Stimulated activated CD4-positive, alpha-beta T cell treated with anti-CD3 and anti-CD28 coated beads, Interleukin-2, amount 100 ng/mL, for 4 hours (primary cell): ENCODE measurements at regions not wholly inside any gene's neighbourhood (a gene's known extent, or its start where the extent isn't known, plus 50 kb on each side); places are given as distances from the start of the nearest gene placed in this dataset.
"Not testable (repeated sequence)": the region's sequence is repeated elsewhere in the genome, so short reads cannot be mapped to it uniquely, and the experiment has no call there.

Experiments
- DNase-seq: peaks from one replicate; pipeline ENCODE4 v3.0.0-alpha.2; 2020; ENCODE audit warnings: low read depth

DNA sequence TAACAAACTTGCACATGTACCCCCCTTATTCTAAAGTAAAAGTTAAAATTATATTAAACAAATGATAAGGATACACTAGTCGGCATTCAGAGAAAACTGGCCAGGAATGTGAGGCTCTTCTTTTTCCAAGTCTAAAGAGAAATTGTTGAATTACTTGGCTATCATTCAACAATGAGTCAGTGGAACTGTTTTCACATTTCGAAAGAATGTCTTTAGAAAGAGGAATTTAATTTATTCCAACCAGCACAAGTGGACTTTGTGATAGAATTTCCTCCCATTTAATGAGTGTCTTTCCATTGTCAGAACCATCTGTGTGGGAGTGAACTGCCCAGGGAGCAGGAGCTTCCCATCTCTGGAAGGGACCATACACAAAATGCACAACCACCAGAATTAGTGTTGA, 792.2 kb downstream of the EPHA4 start:
- no peak for DNase-seq

DNA sequence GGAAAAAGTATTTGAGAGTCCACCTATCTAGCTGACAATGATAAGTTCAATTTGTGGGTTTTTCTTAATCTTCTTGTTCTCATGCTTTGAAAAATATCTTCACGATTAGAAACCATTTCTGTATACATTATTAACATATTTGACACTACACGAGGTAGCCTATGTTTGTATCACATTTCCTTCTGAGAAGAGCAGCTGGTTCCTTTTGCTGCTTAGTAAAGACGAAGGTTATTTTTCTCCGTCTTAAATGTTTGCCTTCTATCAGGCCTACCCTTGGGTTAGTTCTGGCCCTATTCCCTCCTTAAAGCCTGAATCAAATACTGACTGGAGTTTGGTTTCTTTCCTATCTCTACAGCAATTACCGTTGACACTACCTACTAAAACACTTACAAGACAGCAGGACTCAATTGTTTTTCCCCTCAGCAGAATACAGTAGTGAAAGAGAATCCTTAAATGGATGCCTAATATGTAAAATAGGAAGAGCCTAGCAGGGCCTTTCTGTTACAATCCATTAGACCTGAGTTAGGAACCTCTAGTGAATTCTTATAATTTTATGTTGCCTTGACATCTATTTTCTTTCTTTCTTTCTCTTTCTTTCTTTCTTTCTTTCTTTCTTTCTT, 790.4 kb downstream of the EPHA4 start:
- DNase-seq = no peak

DNA sequence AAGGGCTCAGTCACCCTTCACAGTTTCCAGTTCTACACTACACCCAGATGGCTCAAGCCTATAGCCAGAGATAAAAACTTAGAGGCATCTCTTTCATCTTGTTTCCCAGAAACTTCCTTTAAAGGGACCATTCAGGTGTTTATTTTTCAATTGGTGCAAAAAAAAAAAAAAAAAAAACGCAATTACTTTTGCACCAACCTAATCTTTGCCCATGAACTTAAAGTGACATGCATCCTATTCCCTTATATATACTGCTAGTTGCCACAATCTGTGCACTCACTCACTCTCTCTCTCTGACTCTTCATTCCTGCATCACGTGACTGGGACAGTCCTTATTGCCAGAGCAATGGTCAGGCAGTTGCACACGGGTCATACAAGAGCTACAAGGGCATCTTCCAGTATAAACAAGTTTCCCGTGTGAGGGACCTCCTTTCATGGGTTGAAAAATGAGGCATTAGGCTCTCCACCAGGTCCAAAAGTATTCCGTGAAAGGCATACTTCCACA, 789.4 kb downstream of the EPHA4 start:
- DNase-seq = no peak

DNA sequence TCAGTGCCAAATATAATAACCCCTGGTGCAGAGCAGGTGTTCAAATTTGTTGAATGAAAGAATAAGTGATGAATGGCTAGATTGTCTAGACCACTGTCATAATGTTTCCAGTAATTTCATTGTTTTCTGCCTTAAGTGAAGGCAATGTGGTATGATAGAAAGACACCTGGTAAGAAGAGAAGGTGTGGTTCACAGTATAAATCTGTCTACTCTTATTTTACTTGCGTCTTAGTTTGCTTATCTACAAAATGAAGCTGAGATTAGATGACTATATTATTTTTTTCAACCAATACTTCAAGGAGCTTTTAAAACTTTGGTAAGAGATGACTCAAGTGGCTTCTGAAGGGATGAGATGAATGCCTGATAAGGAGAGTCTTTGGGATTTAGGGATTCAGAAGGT, 788.4 kb downstream of the EPHA4 start:
- DNase-seq = no peak

DNA sequence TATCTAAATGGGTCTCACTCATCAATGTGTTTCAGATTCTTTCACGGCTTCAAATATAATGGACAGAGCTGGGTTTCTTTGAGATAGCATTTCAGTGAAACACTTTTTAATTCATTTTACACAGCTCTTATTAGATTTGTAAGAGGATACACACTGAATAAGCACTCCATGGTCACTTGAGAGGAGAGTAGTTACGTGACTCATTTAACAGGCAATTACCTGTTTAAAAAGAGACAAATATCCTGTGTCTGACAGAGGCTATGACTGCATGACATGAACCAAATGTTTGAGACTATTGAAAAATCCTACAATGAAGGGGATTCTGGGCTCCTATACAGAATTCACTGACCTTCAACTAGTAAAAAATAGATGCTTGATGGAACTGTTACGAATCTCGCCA, 786.9 kb downstream of the EPHA4 start:
- DNase-seq = no peak

DNA sequence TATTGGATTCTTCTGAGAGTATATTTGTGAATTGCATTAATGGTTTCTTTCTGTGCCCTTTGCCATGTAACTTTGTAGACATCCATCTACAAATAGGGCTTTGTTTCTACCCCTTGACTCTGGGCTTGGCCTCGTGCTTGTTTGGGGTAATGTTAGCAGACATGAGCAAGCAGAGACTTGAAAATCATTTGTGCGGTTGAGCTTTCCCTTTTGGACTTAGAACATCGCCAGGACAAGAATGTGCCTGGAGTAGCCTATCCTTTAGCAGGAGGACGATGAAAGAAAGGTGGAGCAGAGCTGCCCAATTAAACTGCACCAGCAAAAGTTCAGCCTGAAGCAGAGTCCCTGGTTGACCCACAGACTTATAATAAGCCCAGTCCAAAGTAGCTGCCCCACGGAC, 785.9 kb downstream of the EPHA4 start:
- DNase-seq = no peak

DNA sequence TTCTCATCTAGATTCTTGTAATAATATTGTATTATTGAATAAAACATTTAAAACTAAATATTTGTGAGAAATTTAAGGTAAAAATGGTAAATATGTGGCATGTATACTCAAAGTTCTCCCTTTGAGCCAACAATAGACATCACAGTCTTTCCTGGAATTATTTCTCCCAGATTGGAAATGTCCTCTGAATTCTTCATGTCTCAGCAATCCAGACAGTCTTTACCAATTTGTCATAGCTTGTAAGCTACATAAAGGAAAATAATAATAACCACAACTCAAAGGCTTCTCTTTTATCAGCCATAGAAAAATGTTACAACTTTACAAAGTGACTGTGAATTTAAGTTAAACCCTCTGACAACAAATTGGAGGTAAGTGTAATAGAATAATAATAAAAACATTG, 784.9 kb downstream of the EPHA4 start:
- no peak for DNase-seq

DNA sequence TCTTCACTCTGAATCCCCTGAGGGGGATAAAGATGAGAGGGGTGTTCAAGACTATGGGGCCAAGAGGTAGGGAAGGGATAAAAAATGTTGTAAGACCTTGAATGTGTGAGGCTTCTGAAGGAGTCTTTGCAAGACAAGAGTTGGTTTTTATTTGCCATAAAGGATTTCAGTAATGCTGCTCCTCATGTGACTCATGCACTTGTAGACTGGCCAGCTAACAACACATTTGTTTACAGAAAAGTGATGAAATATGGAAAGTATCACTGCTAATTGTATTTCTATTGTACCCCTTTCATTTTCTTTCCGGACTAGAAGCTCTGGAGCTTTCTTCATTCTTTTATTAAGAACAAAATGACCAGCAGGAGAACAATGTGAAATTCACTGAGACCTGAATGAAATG, 782.1 kb downstream of the EPHA4 start:
- DNase-seq = no peak

DNA sequence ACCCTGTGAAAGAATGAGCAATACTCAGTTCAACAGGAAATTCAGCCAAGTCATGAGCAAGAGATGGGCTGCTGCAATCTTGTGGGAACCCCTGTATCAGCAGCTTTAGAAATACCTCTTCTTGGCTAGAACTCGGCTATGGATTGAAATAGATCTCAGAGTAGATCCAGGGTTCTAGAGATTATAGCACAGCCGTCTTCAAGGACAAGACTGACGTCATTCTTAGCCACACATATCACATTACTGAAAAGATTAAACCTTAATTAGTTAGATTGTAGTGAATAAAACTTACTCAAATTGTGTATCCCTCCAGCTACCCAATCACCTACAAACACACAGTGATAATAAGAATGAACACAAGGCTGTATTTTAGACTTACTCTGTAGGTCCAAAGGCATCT, 776.4 kb downstream of the EPHA4 start:
- no peak for DNase-seq

DNA sequence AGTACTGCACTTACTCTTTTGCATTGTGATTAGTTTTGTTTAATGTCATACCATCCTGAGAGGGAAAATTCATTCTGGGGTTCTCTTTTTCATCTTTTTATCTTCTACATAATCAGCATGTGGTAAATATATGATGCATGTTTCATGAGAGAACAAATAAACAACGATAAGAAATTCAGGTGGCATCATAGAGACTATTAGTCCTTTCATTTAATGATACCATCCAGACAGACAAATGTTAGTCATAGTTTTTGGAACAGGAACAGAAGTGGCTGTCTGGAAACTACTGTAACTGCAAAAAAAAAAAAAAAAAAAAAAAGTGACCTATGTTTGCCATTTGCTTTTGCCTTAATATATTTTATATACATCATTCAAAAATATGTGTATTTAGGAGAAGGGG, 761.0 kb downstream of the EPHA4 start:
- no peak for DNase-seq

DNA sequence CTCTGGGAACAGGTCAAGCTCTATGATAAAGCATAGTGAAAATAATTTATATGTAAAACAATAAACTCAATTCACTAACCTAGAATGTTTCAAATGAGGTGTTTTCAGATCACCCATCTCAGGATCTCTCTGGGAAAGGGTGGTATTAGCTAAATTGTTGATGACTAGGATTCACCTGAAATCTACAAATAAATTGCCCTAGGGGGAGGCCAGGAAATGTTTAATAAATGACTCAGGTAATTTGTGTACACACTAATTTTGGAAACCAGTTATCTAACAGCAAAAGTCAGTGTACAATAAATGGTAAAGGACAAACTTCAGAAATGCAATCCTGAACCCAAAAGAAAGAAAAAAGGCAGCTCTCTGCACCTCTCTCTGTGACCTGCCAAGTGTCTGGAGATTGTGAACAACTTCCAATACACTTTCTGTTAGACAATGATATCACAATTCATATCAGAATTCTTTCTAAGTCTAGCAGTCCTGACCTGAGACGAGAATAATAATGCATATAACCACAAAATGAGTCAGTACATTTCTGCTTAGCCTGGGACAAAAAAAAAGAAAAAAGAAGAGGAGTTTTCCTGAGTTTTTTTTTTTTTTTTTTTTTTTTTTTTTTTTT, 760.0 kb downstream of the EPHA4 start:
- DNase-seq = no peak

DNA sequence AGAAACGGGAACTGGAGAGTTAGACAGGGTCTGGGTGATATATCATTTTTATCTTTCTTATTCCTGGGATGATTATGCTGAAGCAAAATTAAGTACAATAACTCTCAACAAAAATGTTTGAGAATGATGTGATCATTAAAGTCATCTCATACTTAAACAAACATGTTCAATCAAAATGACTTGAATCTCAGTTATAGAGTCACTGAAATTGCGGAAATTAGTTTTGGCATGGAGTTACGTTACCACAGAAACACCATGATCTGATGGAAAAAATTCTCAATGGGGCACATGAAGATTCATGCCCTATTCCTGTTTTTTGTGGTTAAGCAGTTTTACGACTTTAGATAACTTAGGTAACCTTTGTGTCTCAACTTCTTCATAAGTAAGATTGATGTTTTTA, 757.7 kb downstream of the EPHA4 start:
- no peak for DNase-seq

DNA sequence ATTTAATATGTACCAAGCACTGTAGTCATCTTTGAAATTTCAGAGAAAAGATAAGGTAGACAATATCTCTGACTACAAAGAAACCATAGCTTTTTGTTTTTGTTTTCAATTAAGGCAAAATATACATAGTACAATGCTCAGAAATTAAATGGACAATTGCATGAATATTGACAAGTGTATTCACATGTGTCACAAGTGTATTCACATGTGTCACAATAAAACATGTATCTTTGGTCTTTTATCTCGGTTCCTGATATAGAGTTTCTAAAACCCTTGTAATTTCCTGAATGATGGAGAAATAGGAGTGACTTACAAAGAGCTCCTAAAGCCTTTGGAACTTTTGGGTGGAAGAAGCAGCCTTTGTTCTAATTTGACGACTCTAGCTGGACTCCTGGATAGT, 756.4 kb downstream of the EPHA4 start:
- DNase-seq = no peak

DNA sequence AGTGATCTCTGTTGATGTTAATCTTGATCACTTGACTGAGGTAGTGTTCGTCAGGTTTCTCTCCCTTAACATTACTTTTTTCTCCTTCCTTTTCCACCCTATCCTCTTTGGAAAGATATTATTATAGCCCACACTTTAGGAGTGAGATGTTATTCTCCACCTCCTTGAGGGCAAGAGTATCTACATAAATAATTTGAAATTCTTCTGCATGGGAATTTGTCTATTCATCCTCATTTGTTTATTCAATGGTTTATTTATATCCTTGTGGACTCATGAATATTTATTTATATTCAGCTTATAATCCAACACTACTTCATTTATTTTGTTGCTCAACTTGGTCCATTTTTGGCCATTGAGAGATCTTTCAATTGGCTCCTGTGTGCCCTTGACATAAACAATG, 750.4 kb downstream of the EPHA4 start:
- DNase-seq = no peak

DNA sequence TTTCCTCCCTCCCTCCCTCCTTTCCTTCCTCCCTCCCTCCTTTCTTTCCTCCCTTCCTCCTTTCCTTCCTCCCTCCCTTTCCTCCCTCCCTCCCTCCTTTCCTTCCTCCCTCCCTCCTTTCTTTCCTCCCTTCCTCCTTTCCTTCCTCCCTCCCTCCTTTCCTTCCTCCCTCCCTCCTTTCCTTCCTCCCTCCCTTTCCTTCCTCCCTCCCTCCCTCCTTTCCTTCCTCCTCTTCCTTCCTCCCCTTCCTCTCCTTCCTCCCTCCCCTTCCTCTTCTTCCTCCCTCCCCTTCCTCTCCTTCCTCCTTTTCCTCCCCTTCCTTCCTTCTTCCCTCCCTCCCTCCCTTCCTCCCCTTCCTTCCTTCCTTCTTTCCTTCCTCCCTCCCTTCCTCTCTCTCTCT, 748.5 kb downstream of the EPHA4 start:
- not testable (repeated sequence) for DNase-seq

DNA sequence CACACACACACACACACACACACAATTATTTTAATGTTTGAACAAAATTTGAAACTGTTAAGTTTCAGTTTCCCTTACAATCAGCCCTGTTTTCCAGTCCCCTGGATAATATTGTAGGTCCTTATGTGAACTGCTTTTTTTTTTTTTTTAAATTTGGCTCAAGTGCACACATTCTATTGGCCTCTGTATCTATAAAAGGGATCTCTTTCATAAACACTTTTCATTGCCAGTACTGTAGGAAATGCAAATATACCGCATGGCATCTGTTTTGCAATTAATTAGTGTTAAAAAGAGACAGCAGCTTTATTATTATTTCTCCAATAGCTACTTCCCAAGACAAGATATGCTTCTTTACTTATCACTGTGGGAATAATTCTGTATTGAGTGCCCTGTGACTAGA, 738.7 kb downstream of the EPHA4 start:
- DNase-seq = no peak

DNA sequence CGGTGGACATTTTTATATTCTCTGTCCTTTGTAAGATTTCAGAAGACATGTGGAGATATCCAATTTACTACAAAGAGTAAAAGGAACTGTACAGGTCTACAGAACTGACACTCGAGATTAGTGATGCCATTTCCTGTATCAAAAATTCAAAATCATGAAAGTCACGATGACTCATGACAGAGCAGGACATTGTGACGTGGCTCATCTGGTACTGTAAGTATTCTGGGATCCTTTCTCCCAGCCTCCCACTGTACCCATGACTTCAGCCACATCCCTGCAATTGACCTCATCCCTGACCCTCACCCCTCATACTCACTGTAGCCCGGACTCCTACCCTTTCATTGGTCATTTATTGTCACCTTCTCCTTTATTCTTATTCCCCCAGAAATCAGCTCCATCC, 736.5 kb downstream of the EPHA4 start:
- DNase-seq = no peak

DNA sequence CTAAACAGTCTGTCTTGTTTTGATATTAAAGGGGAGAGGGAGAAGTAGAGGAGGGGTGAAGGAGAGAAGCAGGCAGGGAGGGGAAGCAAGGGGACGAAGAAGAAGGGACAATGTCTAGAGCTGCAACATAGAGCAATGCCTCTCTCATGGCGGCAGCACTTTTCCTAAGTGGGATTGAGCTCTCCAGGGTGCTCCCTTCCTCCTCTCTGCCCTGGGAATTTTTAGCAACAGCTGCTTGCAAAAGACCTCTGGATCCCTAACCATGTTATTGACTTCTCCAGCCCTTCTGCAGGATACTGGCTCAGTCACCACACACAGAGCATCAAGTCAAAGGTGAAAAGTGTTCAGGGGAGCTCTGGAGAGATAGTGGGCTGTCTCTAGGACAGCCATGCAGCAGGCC, 734.9 kb downstream of the EPHA4 start:
- DNase-seq = no peak

DNA sequence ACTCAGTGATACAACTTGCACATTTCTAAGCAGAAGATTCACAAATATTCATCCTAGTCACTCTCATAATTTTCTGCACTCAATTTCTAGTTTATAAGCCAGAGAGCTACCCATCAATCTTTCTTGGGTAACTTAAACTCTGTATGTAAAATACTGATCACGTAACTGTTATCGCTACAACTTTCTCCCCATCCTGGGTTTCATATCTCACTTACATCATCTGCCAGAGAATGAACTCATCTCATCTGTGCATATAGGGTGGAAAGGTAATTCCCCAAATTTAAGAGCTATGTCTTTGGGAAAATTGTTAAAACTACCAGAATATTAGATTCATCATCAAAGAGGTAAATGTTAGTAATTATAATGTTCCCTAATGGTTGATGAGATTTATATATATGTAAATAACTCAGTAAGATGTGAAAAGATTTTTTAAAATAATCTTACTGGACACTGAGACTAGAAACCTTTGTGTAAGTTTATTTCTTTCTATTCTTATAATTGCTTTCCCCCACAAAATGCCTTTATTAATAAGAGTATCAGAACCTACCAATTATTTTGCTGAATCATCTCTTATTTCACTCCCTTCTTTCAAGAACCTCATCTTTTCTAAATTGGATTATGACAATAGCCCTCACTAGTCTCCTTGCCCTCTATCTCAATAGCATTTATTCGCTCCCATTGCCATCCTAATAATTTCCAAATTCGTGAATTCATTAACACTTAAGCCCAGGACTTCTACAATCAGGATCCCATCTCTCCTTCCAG, 729.0 kb downstream of the EPHA4 start:
- no peak for DNase-seq

DNA sequence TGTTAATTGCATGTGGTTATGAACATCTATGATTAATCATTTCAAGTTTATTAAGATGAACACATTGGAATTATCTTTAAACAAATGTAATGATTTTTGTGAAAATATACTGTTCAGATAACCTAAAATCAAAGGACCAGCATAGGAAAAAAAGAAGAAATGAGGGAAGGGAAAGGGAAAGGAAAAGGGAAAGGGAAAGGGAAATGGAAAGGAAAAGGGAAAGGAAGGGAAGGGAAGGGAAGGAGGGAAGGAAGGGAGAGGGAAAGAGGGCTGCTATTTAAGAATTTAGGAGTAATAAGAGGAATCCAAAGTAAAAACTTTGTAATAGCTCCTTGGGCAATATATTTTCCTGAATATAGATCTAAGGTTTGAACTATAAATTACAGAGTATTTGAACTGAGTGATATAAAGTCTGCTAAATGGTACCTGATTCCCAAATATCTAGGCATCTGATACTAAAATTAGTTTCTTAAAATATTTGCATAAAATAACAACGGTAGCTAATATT, 726.3 kb downstream of the EPHA4 start:
- DNase-seq = no peak

DNA sequence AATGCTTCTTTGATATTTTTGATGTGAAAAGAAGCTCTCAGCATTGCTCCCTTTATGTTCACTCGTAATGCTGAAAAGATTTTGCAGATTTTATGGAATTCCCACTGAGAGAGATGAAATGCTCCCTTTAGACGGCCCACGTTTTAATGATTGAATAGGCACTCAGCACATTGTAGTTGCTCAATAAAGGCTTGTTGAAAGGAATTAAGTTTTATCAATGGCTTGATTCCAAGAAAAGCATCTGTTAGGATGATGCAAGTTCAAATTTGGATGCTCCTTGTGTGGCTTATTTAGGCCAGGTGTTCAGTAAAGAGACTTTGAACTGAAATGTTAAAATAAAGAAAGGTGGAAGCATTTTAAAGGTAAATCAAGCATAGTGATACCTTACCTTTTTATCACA, 725.1 kb downstream of the EPHA4 start:
- DNase-seq = no peak

DNA sequence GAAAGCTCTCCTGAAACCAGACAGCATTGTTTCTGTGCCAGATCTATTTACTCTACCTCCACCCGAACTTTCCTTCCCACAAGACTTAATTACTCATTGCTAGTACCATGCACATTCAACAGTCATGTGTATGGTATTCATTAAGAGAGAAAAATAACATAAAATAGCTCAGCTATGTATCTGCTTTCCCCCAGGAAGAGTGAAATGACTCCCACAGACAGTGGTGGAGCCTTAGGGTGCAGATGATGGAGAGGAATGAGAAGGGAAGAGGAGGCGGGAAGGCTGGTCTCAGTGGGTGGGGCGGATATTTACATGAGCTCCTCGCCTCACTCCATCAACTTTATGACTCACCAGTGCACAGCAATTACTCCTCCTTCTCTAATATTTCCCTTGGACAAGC, 724.5 kb downstream of the EPHA4 start:
- no peak for DNase-seq

DNA sequence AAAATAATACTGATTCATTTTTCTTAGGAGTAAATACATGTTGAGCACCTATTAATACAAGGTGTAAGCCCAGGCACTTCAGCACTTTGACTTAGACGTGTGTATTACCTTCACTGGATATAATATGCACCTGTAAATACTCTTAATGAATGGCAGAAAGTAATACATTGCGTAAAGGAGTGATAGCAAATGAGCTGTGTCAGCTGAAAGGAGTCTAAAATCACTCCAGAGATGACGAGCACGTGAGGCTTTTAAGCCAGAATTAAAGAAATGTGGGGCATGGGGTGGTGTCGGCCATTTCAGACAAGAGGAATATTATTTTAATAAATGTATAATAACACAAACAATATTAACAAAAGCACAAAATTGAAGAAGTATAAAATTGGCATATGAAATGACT, 722.7 kb downstream of the EPHA4 start:
- no peak for DNase-seq
